T-helper 17 cell (primary cell): ENCODE measurements at regions not wholly inside any gene's neighbourhood (a gene's known extent, or its start where the extent isn't known, plus 50 kb on each side); places are given as distances from the start of the nearest gene placed in this dataset.

Experiments used
- ATAC-seq: fragments of 150-1000 bp; cut with Tn5 transposase; 2 replicates; pipeline ENCODE4 v1.10.0; 2021; ENCODE audit warnings: mild to moderate bottlenecking, moderate library complexity
- DNase-seq, 3 donors: peaks; one replicate each; pipeline versions ENCODE4 v3.0.0 to v3.0.0-alpha.2; 2020 to 2021
- H3K9me3 ChIP-seq: one replicate; pipeline ENCODE4 v1.7.0; 2013; ENCODE audit warnings: low read length, mild to moderate bottlenecking; ENCODE audit not compliant: control insufficient read depth, poor library complexity, severe bottlenecking
- H3K27ac Mint-ChIP-seq: one replicate; pipeline ENCODE4 v1.8.0; 2022; ENCODE audit warnings: mild to moderate bottlenecking, moderate library complexity, mixed read lengths
- H3K27me3 Mint-ChIP-seq: one replicate; pipeline ENCODE4 v1.8.0; 2022; ENCODE audit warnings: mixed read lengths
- H3K36me3 Mint-ChIP-seq: one replicate; pipeline ENCODE4 v1.8.0; 2022; ENCODE audit warnings: low read depth, mixed read lengths
- H3K4me1 Mint-ChIP-seq: one replicate; pipeline ENCODE4 v1.8.0; 2022; ENCODE audit warnings: mild to moderate bottlenecking, mixed read lengths
- H3K4me3 Mint-ChIP-seq: one replicate; pipeline ENCODE4 v1.8.0; 2022; ENCODE audit warnings: mild to moderate bottlenecking, moderate library complexity, mixed read lengths

DNA sequence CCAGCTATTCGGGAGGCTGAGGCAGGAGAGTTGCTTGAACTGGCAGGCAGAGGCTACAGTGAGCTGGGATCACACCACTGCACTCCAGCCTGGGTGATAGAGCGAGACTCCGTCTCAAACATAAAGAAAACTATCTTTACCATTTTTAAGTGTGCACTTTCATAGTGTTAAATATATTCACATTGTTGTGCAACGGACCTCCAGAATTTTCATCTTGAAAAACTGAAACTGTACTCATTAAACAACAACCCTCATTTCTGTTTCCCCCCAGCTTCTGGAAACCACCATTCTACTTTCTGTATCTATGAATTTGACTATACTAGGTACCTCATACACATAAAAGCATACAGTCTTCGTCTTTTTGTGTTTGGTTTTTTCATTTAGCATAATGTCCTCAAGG, 375.1 kb downstream of the SHQ1 start:
- DNase-seq (no peak), ATAC-seq (no peak)
- H3K36me3 Mint-ChIP-seq, result peaks cover 2% of the 10 kb centered on the region
- no peaks in the 10 kb centered on the region for H3K9me3 ChIP-seq
- H3K27ac Mint-ChIP-seq, result no peak overlapping the region
- peaks cover 2% of the 10 kb centered on the region for H3K4me1 Mint-ChIP-seq
- no peak overlapping the region for H3K4me3 Mint-ChIP-seq
- no peaks in the 10 kb centered on the region for H3K27me3 Mint-ChIP-seq

DNA sequence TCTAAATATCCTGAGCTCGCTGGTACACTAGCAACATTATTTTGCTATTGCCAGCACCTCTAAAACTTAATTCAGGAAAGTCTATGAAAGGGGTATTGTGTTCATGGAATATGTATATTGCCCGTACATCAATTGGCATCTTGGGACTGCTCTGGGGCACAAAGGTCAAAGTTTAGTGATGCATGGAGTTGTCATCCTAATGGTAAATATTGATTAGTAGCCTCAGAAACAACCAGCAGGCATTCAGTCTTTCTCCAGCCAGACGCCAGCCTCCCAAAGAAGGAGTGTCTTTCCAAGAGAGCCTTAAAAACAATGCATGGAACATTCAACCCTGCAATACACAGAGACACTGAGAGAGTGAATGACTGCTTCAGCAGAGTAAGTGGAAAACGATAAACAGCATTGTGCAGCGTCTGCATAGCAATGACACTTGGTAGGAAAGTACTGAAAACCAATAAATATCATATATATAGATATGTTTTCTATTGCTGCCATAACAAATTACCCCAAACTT, 377.3 kb downstream of the SHQ1 start:
- peaks cover 2% of the 10 kb centered on the region for H3K36me3 Mint-ChIP-seq
- ATAC-seq (no peak), DNase-seq (no peak)
- peaks cover 2% of the 10 kb centered on the region for H3K4me1 Mint-ChIP-seq
- no peak overlapping the region for H3K4me3 Mint-ChIP-seq
- H3K27ac Mint-ChIP-seq, result no peak overlapping the region
- no peaks in the 10 kb centered on the region for H3K9me3 ChIP-seq
- peaks cover 10% of the 10 kb centered on the region for H3K27me3 Mint-ChIP-seq

DNA sequence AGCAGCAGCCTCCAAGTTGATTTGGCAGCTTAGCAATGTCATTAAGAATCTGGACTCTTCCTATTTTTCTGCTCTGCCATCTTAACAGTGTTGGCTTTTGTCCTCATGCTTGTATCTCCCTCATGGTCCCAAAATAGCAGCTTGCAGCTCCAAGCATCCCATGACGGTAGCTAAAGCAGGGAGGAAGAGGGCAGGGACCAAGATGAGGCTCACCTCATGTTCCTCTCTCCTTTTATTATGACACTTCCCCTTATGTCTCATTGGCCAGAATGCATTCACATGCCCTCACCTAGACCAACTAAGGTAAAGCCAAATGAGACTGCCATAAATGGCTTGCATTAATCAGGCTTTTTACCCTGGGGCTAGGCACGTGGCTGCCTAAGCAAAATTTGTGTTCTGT, 382.4 kb downstream of the SHQ1 start:
- Mint-ChIP-seq H3K4me3 (no peak overlapping the region), H3K27me3 (peaks cover 36% of the 10 kb centered on the region)
- ATAC-seq, result no peak

DNA sequence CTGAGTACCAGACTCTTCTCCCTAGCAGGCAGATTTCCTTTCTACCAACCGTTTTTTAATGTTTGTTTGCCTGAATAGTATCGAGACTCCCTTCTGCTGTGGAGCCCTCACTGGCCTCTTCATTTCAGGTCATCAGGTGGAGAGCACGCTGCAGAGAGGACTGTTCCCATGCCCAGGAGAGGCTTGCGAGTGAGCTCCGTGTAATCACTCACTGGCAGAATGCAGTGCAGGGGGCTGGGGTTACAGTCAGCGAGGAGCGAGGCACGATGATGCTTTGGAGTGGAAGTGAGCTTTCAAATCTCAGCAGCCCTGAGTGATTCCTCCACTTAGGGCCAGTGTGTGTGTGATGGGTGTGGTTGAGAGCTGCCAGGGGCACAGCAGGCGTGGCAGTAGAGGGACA, 385.2 kb downstream of the SHQ1 start:
- Mint-ChIP-seq H3K4me3 (no peak overlapping the region), H3K27me3 (peaks cover 63% of the 10 kb centered on the region), H3K4me1 (peaks cover 2% of the 10 kb centered on the region), H3K27ac (no peak overlapping the region), H3K36me3 (peaks cover 3% of the 10 kb centered on the region)
- ATAC-seq (no peak), DNase-seq (no peak)
- no peaks in the 10 kb centered on the region for H3K9me3 ChIP-seq

More for the DNA sequence above, 382.4 kb downstream of the SHQ1 start:
- no peak for DNase-seq
- Mint-ChIP-seq H3K36me3 (peaks cover 3% of the 10 kb centered on the region), H3K4me1 (no peaks in the 10 kb centered on the region), H3K27ac (no peak overlapping the region)
- no peaks in the 10 kb centered on the region for H3K9me3 ChIP-seq

DNA sequence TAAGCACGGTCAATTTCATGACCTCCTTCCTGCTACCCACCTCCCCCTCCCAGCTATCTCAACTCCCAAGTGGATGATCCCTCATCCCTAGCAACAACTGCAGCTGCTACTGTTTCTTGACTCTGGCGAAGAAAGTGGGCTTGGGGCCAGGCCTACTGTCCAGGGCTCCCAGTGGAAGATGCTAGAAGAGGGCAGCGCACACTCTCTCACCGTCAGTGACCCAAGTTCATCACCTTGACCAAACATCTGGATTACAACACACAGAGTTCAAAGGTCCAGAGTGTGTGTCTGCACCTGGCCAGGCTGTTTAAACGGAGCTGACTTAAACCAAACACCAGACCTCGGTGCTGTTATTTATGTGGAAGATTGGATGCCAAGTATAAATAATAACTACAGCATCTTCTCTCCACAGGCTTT, 385.6 kb downstream of the SHQ1 start:
- no peak overlapping the region for H3K27ac Mint-ChIP-seq
- H3K4me1 Mint-ChIP-seq, result peaks cover 2% of the 10 kb centered on the region

GRCh38 chr3:72461787-72462186, 386.5 kb downstream of the SHQ1 start:
- H3K9me3 ChIP-seq, result no peaks in the 10 kb centered on the region
- Mint-ChIP-seq H3K27me3 (peaks cover 61% of the 10 kb centered on the region), H3K4me3 (no peak overlapping the region), H3K36me3 (peaks cover 3% of the 10 kb centered on the region), H3K27ac (no peak overlapping the region), H3K4me1 (peaks cover 2% of the 10 kb centered on the region)
- DNase-seq (no peak), ATAC-seq (no peak)

More for the DNA sequence above, 385.6 kb downstream of the SHQ1 start:
- H3K9me3 ChIP-seq, result no peaks in the 10 kb centered on the region
- Mint-ChIP-seq H3K36me3 (peaks cover 3% of the 10 kb centered on the region), H3K27me3 (peaks cover 63% of the 10 kb centered on the region), H3K4me3 (no peak overlapping the region)
- DNase-seq (no peak), ATAC-seq (no peak)

DNA sequence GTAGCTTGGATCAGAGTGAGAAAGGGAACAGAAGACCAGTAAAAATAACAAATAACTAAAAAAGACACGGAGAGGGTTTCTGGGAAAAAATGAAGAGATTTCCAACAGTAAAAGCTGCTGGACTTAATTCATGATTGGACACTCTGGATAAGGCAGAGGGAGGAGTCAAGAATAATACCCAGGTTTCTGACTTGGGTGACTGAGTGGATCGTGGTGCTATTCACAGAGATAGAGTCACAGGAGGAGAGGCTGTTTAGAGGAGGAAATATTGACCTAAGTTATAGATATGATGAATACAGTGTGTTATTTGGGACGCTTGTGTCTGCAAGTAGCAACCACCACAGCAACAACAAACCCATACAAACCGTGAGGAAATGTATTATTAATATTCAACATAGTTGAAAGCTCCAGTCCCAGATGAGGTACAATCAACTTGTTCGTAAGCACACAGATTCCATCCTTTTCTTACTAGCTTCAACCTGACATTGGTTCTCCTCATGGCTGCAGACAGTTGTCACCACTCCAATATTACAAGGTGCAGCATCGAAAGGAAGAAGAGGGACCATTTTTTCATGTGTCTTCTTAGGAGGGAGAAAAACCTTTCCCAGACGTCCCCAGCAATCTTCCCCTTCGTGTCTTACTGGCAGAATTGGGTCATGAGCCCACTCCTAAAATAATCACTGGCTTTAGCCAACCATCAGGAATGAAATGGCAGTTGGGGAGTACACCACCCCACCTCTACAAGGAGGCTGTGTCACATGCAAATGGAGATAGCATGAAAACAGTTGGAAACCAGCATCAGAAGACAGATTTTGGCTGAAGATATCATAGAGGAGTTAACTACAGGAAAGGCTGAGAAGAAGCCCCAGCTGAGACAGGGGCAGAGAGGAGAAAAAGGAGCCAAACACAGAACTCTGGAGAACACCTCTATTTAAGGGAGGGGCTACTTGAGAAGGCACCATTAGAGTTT, 387.8 kb downstream of the SHQ1 start:
- no peak for DNase-seq
- Mint-ChIP-seq H3K4me1 (peaks cover 5% of the 10 kb centered on the region), H3K27me3 (peaks cover 52% of the 10 kb centered on the region), H3K4me3 (no peak overlapping the region), H3K36me3 (peaks cover 3% of the 10 kb centered on the region), H3K27ac (no peak overlapping the region)
- ATAC-seq, result no peak
- no peaks in the 10 kb centered on the region for H3K9me3 ChIP-seq

DNA sequence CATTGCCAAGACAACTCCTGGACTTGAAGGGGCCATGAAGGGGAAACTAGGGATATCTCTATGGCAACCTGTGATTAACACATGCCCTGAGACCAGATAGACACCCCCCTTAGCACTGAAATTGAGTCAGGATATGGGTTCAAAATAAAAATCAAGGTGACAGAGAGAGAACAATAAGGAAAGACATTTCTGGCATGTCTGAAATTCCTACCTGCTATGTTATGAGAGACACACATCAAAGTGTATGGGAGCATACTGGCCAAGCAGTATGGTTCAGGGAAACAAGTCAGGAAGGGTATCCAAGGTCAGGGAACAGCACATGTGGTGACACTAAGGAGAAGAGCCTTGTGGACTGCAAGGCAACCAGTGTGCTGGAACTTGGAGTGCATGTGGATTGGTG, 388.7 kb downstream of the SHQ1 start:
- ATAC-seq, result no peak
- Mint-ChIP-seq H3K4me3 (no peak overlapping the region), H3K4me1 (peaks cover 7% of the 10 kb centered on the region), H3K36me3 (peaks cover 3% of the 10 kb centered on the region), H3K27ac (no peak overlapping the region), H3K27me3 (peaks cover 52% of the 10 kb centered on the region)
- H3K9me3 ChIP-seq, result no peaks in the 10 kb centered on the region
- no peak for DNase-seq

DNA sequence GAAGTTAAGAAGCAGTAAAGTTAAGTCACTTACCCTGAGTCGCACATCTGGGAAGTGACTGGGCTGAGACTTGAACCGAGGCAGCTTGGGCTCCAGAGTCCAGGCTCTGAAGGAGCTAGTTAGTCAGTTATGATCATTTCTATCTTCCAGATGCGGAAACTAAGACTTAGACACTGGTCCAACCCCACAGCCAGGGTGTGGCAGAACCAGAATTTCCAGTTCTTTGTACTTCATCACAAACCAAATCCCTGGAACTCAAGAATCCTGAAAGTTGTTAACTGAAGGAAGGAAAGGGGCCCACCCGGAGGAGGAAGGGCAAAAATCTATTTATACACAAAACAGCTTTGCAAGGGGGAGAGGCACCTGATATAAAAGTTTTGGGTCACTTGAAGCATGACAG, 389.9 kb downstream of the SHQ1 start:
- no peak overlapping the region for H3K27ac Mint-ChIP-seq
- ATAC-seq (no peak), DNase-seq (no peak)
- H3K4me1 Mint-ChIP-seq, result peaks cover 7% of the 10 kb centered on the region
- no peak overlapping the region for H3K4me3 Mint-ChIP-seq
- H3K36me3 Mint-ChIP-seq, result peaks cover 3% of the 10 kb centered on the region
- H3K9me3 ChIP-seq, result no peaks in the 10 kb centered on the region
- H3K27me3 Mint-ChIP-seq, result peaks cover 42% of the 10 kb centered on the region

DNA sequence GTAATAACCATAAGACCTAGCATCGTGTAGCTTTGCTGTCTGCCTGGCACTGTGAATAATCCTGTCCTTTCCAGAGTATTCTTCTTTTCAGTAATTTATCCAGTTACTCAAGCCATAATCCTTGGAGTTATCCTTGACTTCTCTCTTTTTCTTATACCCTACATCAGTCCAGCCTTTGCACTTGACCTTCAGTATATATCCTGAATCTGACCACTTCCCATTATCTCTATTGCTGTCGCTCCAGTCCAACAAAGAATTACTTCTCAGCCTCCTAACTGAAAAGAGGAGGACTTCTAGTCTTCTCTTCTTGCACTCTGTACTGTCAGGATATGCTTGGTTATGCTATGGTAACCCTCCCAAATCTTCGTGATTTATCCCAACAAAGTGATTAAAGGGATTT, 393.8 kb downstream of the SHQ1 start:
- ATAC-seq, result no peak
- Mint-ChIP-seq H3K36me3 (peaks cover 2% of the 10 kb centered on the region), H3K27ac (no peak overlapping the region), H3K4me3 (no peak overlapping the region), H3K27me3 (peaks cover 37% of the 10 kb centered on the region), H3K4me1 (peaks cover 13% of the 10 kb centered on the region)
- DNase-seq, result no peak
- H3K9me3 ChIP-seq, result no peaks in the 10 kb centered on the region

- Mint-ChIP-seq H3K27me3 (peaks cover 36% of the 10 kb centered on the region), H3K4me1 (peaks cover 13% of the 10 kb centered on the region), H3K4me3 (no peak overlapping the region), H3K36me3 (peaks cover 2% of the 10 kb centered on the region), H3K27ac (no peak overlapping the region)
- no peak for ATAC-seq
- no peak for DNase-seq
- no peaks in the 10 kb centered on the region for H3K9me3 ChIP-seq
These were observed 394.5 kb downstream of the SHQ1 start for GRCh38 chr3:72453706-72454105.

DNA sequence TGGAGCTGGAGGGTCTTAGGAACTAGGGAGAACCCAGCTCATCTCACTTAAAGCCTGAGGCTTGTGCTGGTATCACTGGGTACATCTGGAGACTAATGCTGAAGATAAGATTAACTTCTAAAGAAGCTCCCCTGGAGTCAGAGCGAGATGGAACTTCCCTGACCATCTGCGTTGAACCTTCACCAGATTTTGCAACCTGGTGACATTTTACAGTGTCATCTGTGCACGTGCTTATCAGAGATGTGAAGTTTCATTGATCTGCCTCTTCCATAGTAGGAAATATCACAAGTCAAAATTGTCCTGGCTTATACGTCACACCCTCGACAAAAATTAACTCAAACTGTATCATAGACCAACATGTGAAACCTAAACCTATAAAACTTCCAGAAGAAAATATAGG, 395.5 kb downstream of the SHQ1 start:
- Mint-ChIP-seq H3K4me3 (no peak overlapping the region), H3K36me3 (peaks cover 2% of the 10 kb centered on the region), H3K27ac (no peak overlapping the region), H3K4me1 (peaks cover 15% of the 10 kb centered on the region), H3K27me3 (peaks cover 38% of the 10 kb centered on the region)
- no peak for ATAC-seq
- DNase-seq, result no peak
- H3K9me3 ChIP-seq, result no peaks in the 10 kb centered on the region

DNA sequence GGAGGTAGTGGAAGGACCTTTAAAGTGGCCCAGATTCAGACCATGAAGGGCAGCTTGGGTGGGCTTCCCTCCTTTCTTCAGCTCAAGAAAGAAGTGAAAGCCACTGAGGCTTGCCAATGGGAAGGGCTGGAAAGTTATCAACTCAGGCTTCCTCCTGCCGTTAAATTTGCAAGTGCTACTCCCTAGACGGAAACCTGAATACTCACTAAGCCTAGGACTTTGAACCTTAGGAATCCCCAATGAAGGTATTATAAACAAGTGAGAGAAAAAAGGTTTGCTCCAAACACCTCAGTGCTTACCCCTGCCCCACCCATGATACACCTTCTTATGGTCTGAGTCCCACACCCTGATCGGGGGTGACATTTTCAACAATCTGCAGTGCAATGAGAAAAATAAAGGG, 396.4 kb downstream of the SHQ1 start:
- H3K9me3 ChIP-seq, result no peaks in the 10 kb centered on the region
- H3K4me3 Mint-ChIP-seq, result no peak overlapping the region
- DNase-seq, result no peak
- ATAC-seq, result no peak
- H3K4me1 Mint-ChIP-seq, result peaks cover 15% of the 10 kb centered on the region
- H3K27me3 Mint-ChIP-seq, result peaks cover 38% of the 10 kb centered on the region
- H3K27ac Mint-ChIP-seq, result no peak overlapping the region
- H3K36me3 Mint-ChIP-seq, result peaks cover 2% of the 10 kb centered on the region

DNA sequence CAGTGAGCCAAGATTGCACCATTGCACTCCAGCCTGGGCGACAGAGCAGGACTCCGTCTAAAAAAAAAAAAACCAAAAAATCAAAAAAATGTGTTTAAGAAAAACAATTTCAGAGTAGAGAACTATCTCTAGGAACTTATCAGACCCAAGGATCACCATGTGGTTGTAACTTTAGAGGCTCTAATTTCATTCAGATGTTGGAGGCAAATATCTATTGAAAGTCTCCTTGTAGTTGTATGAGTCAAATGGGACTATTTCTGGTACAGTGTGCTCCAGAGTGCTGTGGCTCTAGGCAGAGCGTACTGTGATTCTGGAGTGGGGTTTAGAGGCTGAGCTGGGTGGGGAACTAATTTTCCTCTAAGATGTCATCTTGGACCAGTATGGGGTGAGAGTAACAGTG, 398.7 kb downstream of the SHQ1 start:
- Mint-ChIP-seq H3K4me3 (no peak overlapping the region), H3K4me1 (peaks cover 26% of the 10 kb centered on the region), H3K36me3 (peaks cover 4% of the 10 kb centered on the region), H3K27ac (no peak overlapping the region), H3K27me3 (peaks cover 38% of the 10 kb centered on the region)
- H3K9me3 ChIP-seq, result no peaks in the 10 kb centered on the region
- DNase-seq, result no peak
- no peak for ATAC-seq
